ENCODE measurements at regions not wholly inside any gene's neighbourhood (a gene's known extent, or its start where the extent isn't known, plus 50 kb on each side); places are given as distances from the start of the nearest gene placed in this dataset.
"Not testable (repeated sequence)": the region's sequence is repeated elsewhere in the genome, so short reads cannot be mapped to it uniquely, and the experiment has no call there.

GRCh38 chr10:8386781-8387180 is 332.3 kb downstream of the GATA3 start:
- DNase-seq (ENCODE audit: low read depth) = no peak

- no peak for DNase-seq (ENCODE audit: low read depth)
These were observed 335.1 kb downstream of the GATA3 start for GRCh38 chr10:8389630-8390029.

GRCh38 chr10:8392216-8392615 is 337.7 kb downstream of the GATA3 start:
- DNase-seq (ENCODE audit: low read depth) = no peak

DNA sequence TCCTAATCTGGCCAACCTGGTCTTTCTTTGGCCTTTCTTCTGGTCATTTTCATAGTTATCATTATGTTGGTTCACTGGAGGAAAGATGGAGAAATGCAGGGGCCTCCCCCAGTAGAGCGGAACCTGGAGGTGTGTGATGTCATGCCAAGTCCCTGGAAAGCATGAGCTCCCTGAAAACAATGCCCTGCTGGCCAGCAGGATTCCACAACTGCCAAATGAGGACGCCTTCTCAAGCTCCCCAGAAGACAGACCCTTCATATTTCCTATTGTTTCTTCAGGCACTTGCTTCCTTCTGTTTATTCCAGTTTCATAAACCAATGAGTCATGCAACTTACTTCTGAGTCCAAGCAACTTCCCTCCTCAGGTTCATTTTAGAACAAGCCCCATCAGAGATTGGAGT is 339.0 kb downstream of the GATA3 start:
- DNase-seq (ENCODE audit: low read depth) = no peak

- DNase-seq (ENCODE audit: low read depth) = no peak
These were observed 342.2 kb downstream of the GATA3 start for GRCh38 chr10:8396675-8397074.

DNA sequence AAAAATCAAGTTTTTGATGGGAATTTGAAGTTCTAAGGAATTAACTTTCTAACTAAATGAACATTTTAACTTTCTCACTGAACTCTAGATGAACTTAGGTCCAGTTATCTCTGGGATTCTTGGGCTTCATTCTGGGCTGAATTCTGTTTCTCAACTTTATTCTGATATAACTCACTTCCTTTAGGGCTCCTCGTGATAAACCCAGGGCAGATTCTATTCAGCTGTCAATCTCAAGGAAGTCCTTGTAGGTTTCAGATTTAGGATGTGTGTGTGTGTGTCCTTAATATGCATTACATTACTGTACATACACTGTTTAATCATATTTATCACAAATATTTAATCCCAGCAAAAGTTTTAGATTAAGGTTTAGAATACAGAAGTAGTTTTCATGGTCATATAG is 344.3 kb downstream of the GATA3 start:
- no peak for DNase-seq (ENCODE audit: low read depth)

DNA sequence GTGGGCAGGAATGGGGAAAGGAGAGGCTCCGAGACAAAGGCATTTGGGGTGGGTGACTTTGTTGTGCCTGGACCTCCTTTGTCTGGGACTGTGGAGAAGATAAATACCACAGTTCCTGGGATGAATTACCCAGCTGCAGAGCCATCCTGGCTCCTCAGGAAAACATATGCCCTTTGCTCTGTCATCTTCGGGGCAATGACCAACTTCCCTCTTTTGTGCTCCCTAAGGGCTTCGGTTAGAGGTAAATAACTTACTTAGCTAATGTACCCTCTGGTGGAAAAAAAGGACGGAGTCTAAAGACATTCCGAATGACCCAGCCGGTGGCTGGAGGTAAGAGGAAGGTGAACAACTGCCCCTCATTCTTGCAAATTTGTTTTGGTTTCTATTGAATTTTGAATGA is 345.7 kb downstream of the GATA3 start:
- DNase-seq (ENCODE audit: low read depth) = no peak

- DNase-seq (ENCODE audit: low read depth) = no peak
These were observed 346.4 kb downstream of the GATA3 start for GRCh38 chr10:8400892-8401291.

GRCh38 chr10:8401531-8401930 is 347.0 kb downstream of the GATA3 start:
- no peak for DNase-seq (ENCODE audit: low read depth)

DNA sequence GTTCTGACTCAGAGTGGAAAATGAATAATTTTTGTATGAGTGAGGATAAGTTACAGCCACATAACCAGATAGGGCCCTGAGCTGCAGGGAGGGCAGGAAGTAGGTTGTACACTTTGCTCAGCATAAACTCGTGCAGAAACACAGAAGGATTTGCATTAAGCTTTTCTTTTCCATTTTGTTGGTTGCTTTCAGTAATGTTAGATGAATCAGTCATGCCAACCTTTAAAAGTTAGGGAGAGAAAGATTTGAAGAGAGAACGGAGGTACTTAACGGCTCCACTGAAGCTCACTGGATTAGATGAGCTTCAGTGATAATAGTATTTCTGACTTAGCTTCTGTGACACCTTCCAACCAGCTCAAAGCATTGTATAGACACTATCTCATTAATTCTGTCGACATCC is 348.1 kb downstream of the GATA3 start:
- DNase-seq (ENCODE audit: low read depth) = no peak

- DNase-seq (ENCODE audit: low read depth) = no peak
These were observed 349.4 kb downstream of the GATA3 start for GRCh38 chr10:8403711-8404371.

- DNase-seq (ENCODE audit: low read depth) = no peak
These were observed 350.2 kb downstream of the GATA3 start for GRCh38 chr10:8404721-8405120.

DNA sequence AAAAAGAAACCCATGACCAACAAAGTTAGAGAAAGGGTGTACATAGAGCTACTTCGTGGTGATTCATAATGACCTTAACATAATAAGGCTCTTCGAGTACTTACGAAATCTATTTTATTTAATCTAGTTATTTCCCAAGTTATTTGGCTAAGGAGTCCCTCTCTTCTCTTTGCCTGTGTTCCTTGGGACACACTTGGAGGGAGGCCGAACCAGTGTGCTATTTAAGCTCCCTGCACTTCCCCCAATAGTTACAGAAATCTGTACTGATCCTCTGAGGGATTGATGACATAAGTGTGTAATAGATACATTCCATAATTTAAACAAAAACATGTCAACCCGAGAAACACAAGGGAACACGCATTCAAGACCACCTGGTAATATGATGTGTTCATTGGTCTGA is 351.1 kb downstream of the GATA3 start:
- DNase-seq (ENCODE audit: low read depth) = no peak

DNA sequence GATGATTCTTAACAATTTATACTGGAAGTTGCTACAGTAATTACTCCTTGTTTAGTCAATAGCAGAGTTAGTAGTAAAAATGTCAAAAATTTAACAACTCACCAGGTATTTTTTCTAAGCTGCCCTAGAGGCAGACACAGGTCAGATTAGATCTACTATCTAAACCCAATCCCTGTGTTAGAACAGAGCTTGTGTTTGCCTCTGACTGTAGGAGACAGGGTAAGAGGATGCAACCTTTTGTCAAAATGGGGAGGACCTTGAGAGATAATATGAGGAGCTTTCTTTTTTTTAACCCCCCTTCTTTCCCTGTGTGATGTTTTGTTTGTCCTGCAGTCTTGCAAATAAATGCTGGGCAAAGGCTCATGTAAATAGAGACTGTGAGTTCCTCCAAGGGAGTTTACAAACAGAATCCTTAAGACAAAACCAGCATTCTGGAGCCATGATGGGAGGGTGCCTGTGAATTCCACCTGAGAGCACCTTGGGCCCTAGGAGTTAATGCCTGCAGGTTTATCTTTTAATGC is 353.1 kb downstream of the GATA3 start:
- DNase-seq (ENCODE audit: low read depth) = no peak

DNA sequence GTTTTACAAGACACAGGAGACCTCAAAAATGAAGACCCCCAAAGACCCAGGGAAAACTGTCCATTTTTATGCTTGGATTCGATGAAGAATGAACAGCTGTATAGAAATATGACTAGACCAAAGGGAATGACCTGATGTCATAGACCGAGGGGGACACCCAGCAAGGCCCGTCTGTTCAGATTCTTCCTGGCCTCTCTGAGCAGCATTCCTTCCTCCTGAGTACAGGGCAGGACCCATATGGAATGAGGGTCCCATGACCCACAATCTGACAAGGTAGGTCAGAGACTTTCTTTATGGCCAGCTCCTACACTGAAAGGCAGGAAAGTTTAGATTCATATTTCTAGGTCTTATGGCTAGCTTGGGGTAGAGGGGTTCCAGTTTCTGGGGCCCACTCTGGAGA is 356.0 kb downstream of the GATA3 start:
- DNase-seq (ENCODE audit: low read depth) = no peak

DNA sequence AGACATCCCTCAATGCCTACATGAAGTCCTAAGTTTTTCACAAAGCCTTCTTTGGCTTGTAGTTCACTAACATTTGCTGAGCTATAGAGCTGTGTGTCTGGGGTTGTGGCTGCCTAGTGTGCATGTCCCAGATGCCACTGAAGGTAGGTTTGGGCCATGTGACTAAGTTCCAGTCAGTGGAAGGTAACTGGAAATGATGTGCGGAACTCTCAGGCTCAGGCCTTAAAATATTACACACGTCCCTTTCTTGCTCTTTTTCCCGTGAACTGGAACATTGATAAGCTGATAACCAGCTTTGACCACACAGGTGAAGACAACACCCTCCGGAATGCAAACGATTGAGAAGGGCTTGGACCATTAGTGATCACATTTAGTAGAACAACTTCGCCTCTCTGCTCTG is 358.1 kb downstream of the GATA3 start:
- DNase-seq (ENCODE audit: low read depth) = no peak

DNA sequence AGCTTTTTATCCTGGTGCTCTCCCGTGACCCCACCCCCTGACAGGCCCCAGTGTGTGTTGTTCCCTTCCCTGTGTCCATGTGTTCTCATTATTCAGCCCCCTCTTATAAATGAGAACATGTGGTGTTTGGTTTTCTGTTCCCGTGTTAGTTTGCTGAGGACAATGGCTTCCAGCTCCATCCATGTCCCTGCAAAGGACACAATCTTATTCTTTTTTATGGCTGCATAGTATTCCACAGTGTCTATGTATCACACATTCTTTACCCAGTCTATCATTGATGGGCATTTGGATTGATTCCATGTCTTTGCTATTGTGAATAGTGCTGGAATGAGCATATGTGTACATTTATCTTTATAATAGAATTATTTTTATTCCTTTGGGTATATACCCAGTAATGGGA is 360.5 kb downstream of the GATA3 start:
- DNase-seq (ENCODE audit: low read depth) = not testable (repeated sequence)

- DNase-seq (ENCODE audit: low read depth) = no peak
These were observed 361.8 kb downstream of the GATA3 start for GRCh38 chr10:8416192-8416701.

- no peak for DNase-seq (ENCODE audit: low read depth)
These were observed 362.3 kb downstream of the GATA3 start for GRCh38 chr10:8416760-8417159.

GRCh38 chr10:8417631-8418030 is 363.1 kb downstream of the GATA3 start:
- DNase-seq (ENCODE audit: low read depth) = no peak

DNA sequence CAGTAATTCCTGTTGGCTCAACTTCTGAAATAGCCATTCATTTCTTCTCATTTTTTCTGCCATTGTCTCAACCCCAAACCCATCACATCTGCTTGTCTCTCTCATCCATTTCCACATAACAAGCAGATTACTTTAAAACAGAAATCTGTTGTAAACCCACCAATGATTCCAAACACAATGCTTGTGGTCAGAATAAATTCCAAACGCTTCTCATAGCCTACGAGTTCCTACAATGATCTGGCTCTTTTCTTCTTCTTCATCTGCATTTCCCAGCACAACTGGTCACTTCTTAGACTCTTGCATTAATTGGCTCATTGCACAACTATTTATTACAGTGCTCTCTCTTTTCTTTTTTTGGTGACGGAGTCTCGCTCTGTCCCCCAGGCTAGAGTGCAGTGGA is 364.1 kb downstream of the GATA3 start:
- DNase-seq (ENCODE audit: low read depth) = no peak

DNA sequence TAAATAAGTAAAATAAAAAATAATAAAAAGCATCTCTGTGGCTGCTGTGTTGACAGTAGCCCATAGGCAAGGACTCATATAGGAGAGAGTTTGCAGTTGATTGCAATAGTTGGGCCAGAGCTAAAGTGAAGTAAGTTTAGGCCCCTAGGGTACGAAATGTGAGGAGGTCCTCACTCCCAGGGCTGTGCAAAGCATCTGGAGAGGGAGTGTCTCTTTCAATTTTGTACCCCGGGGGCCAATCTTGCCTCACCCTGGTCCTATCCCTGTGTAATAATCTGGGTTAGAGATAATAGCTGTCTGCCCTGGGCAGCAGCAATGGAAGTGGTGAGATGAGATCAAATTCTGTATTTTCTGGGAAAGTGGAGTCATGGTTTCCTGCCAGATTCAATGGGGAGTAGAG is 365.7 kb downstream of the GATA3 start:
- DNase-seq (ENCODE audit: low read depth) = no peak

DNA sequence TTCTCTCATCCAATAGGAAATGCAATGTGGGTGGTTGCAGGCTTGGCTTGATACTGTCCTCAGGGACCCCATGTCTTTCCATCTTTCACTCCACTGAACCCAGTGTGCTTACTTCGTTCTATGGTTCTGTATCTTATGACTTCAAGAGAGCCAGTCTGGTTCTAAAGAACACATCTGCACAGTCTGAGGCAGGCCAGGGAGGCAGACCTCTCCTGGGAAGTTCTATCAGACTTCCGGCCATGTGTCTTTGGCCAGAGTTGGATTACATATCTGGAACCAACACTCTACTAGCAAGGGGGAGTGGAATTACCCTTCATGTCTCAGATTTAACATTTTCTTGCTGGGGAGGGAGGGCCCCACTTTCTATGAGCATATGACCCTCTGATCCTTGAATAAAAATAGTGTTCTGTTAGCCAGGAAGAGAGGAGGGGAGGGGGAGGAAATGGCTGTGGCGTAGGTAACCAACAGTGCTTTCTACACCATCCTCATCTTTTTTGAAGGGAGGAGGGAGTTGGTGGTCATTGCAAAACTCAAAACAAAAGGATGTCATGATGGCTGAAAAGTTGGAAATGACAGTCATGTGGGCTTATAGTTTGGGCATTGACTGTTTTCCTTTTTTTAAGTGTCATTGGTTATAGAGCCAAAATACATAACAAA is 370.2 kb downstream of the GATA3 start:
- no peak for DNase-seq (ENCODE audit: low read depth)

GRCh38 chr10:8428654-8429053 is 374.2 kb downstream of the GATA3 start:
- no peak for DNase-seq (ENCODE audit: low read depth)
